ENCODE measurements at regions not wholly inside any gene's neighbourhood (a gene's known extent, or its start where the extent isn't known, plus 50 kb on each side); places are given as distances from the start of the nearest gene placed in this dataset.

GRCh38 chr13:91078093-91078679, 269.3 kb upstream of the MIR17HG start:
- 26 to 36% methylated on average over 4 of the region's 4 CpGs for WGBS, 2 donors
- intact Hi-C loops (cut with DNase I), result no loop called here
- no peaks in the 10 kb centered on the region for H3K9me3 ChIP-seq

GRCh38 chr13:91079176-91079575, 268.3 kb upstream of the MIR17HG start:
- TF ChIP-seq POLR2A (IDR thresholded peaks at IDR 0.05) (no peak), POLR2AphosphoS5 (IDR thresholded peaks at IDR 0.05) (no peak), EP300 (IDR thresholded peaks at IDR 0.05) (no peak), CTCF (IDR thresholded peaks at IDR 0.05) (no peak)
- Histone ChIP-seq H3K36me3 (no peaks in the 10 kb centered on the region), H3K9me3 (no peaks in the 10 kb centered on the region), H3K27ac (no peak overlapping the region), H3K27me3 (no peaks in the 10 kb centered on the region), H3K4me1 (no peaks in the 10 kb centered on the region), H3K4me3 (no peak overlapping the region)
- intact Hi-C loops (cut with DNase I), result no loop called here
- DNase-seq, result no peak
- WGBS, 2 donors, result 65 to 83% methylated on average over 2 of the region's 2 CpGs

More at GRCh38 chr13:91078093-91078679, 269.3 kb upstream of the MIR17HG start:
- TF ChIP-seq EP300 (IDR thresholded peaks at IDR 0.05) (no peak), POLR2A (IDR thresholded peaks at IDR 0.05) (no peak), POLR2AphosphoS5 (IDR thresholded peaks at IDR 0.05) (no peak), CTCF (IDR thresholded peaks at IDR 0.05) (no peak)
- H3K36me3 ChIP-seq, result no peaks in the 10 kb centered on the region
- H3K4me3 ChIP-seq, result no peak overlapping the region
- no peaks in the 10 kb centered on the region for H3K4me1 ChIP-seq
- no peaks in the 10 kb centered on the region for H3K27me3 ChIP-seq
- no peak for DNase-seq
- H3K27ac ChIP-seq, result no peak overlapping the region

GRCh38 chr13:91085127-91085526, 262.4 kb upstream of the MIR17HG start:
- DNase-seq, result no peak
- H3K9me3 ChIP-seq, result no peaks in the 10 kb centered on the region
- intact Hi-C loops (cut with DNase I), result no loop called here
- no peaks in the 10 kb centered on the region for H3K4me1 ChIP-seq
- H3K4me3 ChIP-seq, result no peak overlapping the region
- H3K36me3 ChIP-seq, result no peaks in the 10 kb centered on the region
- no peaks in the 10 kb centered on the region for H3K27me3 ChIP-seq
- H3K27ac ChIP-seq, result no peak overlapping the region
- TF ChIP-seq POLR2AphosphoS5 (IDR thresholded peaks at IDR 0.05), result no peak
- no peak for TF ChIP-seq CTCF (IDR thresholded peaks at IDR 0.05)
- no peak for TF ChIP-seq EP300 (IDR thresholded peaks at IDR 0.05)
- TF ChIP-seq POLR2A (IDR thresholded peaks at IDR 0.05), result no peak
- 30 to 63% methylated on average over 1 of the region's 1 CpG for WGBS, 2 donors

- intact Hi-C loops (cut with DNase I), result no loop called here
- WGBS, 2 donors, result 17 to 34% methylated on average over 2 of the region's 2 CpGs
- TF ChIP-seq CTCF (IDR thresholded peaks at IDR 0.05) (no peak), POLR2AphosphoS5 (IDR thresholded peaks at IDR 0.05) (no peak), EP300 (IDR thresholded peaks at IDR 0.05) (no peak), POLR2A (IDR thresholded peaks at IDR 0.05) (no peak)
- H3K4me1 ChIP-seq, result no peaks in the 10 kb centered on the region
- H3K36me3 ChIP-seq, result no peaks in the 10 kb centered on the region
- H3K9me3 ChIP-seq, result no peaks in the 10 kb centered on the region
- H3K27ac ChIP-seq, result no peak overlapping the region
- no peak for DNase-seq
- no peaks in the 10 kb centered on the region for H3K27me3 ChIP-seq
- no peak overlapping the region for H3K4me3 ChIP-seq
Observed at GRCh38 chr13:91086936-91087716, 260.4 kb upstream of the MIR17HG start.

All from sigmoid colon (tissue), 6 donors.